Fibroblast of skin of scalp (primary cell): ENCODE measurements at regions not wholly inside any gene's neighbourhood (a gene's known extent, or its start where the extent isn't known, plus 50 kb on each side); places are given as distances from the start of the nearest gene placed in this dataset.
A peak's percentile ranks its signal among the peaks of the same experiment; 100 is the strongest.

Experiments used
- DNase-seq: peaks from one replicate; pipeline ENCODE4 v3.0.0-alpha.2; 2013

DNA sequence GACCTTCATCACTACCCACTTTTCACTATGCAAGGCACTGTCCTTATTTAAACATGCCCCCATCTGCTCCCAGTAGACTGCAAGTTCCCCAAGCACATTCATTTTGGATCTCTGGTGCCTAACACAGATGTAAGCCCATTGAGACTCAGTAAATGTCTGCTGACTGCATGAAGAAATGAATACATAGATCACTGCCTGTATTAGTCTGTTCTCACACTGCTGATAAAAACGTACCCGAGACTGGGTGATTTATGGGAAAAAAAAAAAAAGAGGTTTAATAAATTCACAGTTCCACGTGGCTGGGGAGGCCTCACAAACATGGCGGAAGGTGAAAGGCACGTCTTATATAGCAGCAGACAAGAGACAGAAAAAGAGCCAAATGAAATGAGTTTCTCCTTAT, 204.9 kb downstream of the ATG4C start:
- no peak for DNase-seq

DNA sequence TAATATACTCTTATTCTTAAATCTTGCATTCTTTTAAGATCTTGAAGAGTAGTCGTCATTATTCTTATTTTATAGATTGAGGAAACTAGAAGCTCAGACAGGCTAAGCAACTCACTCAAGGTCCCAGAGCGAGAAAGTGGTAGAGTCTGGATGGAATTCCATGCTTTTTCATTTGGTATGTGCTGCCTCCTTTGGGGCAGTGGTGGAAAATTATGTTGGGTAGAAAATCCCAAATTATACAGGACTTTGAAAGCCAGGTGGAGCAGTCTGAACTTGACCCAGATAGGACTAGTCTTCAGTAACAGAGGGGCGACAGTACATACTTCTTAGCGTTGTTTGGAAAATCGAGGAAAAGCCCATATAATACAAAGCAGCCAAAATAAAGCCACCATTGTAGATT, 205.6 kb downstream of the ATG4C start:
- no peak for DNase-seq

- DNase-seq: no peak
Measured at GRCh38 chr1:62991152-62991551, 207.2 kb downstream of the ATG4C start.

DNA sequence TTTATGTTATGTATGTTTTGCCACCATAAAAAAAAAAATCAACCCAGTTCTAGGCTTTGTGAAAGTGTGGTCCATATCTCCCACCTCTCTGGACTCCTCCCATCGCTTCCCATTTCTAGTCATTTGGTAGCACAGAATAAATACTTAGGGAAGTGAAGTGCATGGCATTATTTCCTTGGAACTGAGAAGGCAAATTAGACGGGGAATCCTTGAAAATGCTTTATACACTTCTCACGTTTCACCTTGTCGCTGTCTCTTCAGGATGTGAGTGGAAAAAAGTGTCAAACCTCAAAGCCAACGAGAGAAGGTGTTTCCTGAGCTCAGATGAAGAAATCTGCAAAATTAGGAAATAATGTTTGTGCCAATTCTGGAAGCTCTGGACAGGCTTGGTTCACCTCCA, 209.9 kb downstream of the ATG4C start:
- no peak for DNase-seq

GRCh38 chr1:62995173-62995572, 211.2 kb downstream of the ATG4C start:
- DNase-seq: no peak

- DNase-seq: no peak
Measured at GRCh38 chr1:62997884-62998283, 214.0 kb downstream of the ATG4C start.

- DNase-seq: no peak
Measured at GRCh38 chr1:62998845-62999649, 215.1 kb downstream of the ATG4C start.

DNA sequence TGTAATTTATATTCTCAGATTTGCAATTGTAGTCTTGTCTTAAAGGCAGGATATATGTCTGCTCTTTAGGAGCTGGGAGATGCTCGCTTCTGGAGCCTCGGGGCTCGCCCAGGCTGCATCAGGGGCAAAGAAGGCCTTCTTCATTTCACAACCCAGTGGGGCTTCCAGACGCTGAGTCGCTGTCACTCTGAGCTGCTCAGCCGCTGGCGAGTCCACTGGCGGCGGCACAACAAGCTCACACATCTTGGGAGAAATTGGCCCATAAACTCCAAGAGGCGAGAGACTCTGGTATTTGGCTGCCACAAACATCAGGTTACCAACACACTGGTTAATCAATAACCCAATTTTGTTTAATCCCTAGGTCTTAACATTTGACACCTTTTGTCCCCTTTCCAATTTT, 216.6 kb downstream of the ATG4C start:
- DNase-seq: no peak

DNA sequence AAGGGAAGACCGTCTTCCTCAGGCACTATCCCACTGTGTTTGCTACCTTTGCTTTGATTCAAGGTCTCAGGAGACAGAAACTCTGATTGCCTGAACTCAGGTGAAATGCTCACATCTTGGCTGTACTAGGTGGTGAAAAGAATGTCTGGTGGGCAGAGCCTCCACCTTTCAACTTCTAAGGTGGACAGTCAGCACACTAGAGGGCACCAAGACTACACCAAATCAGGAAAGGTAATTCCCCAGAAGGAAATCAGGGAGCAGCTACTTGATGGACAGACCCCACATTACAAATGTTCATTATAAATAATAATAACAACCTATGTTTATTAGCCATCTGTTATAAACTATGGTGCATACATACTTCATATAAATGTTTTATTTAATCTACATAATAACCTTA, 220.9 kb downstream of the ATG4C start:
- DNase-seq: no peak

GRCh38 chr1:63005812-63006211, 221.9 kb downstream of the ATG4C start:
- DNase-seq: no peak

GRCh38 chr1:63009421-63009820, 225.5 kb downstream of the ATG4C start:
- no peak for DNase-seq

DNA sequence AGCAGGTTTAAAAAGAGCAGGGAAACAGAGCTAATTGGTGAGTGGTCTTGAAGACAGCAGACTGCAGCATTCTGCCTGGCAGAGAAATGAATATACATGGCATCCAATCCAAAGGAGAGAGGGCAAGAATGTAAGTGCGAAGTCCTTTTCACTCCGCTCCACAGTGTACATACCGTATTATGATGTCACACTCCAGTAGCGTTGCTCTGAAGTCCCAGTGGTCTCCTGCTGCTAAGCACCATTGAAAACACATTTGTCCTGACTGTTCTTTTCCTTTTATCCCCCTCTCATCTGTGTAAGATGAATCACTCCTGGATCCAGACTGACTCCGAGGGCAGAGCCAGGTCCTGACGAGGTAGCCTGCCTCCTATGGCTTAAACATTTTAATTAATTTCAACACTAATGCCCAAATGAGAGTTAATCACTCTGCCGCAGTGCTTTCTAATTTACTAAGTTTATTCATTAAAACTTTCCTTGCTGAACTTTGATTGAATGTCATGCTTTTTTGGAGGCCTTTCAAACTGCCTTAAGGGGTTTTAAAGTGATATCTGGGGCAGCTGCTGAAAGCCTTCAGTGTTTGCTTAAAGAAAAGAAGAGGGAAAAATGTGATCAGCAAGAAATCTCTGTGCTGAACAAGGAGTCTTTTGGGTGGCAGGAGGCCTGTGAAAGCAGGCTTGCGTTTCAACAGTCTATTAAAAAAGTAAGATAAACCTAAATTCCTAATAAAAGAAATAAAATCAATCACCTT, 227.2 kb downstream of the ATG4C start:
- peak; percentile 24 for DNase-seq

- DNase-seq: no peak
Measured at GRCh38 chr1:63012339-63012738, 228.4 kb downstream of the ATG4C start.

DNA sequence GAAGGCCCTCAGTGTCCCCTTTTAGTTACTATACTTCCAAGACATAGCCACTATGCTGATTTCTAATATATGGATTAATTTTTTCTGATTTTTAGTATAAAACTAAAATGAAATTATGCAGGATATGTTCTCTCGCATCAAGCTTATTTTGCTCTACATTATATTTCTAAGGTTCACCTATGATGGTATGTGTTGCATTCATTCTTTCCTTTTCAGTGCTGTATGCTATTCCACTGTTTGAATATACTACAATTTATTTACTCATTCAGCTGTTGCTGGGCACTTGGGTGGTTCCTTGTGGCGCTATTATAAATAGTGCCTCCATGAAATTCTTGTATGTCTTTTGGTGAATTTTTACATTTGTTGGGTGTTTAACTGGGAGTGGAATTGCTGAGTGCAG, 230.3 kb downstream of the ATG4C start:
- DNase-seq: no peak

DNA sequence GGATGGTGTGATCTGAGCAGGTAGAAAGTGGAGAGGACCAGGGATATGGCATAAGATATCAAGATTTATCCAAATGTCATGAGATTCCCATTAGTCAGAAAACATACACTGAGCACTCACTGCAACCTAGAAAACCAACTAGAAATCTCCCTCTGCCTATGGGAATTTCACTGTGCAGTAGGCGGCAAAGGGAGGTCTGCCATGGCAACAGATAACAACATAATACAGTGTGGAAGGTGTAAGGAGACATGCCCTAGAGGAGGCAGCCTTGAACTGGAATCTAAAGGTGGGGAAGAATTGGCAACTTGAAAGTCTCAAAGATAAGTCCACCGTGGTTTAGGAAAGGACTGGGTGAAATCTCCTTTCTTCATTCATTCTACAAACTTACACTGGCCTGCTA, 238.4 kb downstream of the ATG4C start:
- DNase-seq: no peak

GRCh38 chr1:63023171-63023570, 239.2 kb downstream of the ATG4C start:
- DNase-seq: no peak

DNA sequence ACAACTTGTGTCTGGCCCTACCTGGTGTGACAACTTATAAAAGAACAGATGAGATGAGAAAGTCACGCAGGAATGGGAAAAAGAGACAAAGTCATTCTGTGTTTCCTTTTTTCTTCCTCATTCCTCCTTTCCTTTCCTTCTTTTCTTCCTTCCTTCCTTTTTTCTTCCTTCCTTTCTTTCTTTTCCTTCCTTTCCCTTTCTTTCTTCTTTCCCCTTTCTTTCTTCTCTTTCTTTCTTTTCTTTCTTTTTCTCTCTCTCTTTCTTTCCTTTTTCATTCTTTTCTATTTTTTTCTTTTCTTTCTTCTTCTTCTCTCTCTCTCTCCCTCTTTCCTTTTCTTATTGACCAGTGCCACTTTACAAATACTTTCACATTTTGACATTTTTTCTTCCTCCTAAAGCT, 239.7 kb downstream of the ATG4C start:
- no peak for DNase-seq

- DNase-seq: no peak
Measured at GRCh38 chr1:63024132-63024531, 240.2 kb downstream of the ATG4C start.

DNA sequence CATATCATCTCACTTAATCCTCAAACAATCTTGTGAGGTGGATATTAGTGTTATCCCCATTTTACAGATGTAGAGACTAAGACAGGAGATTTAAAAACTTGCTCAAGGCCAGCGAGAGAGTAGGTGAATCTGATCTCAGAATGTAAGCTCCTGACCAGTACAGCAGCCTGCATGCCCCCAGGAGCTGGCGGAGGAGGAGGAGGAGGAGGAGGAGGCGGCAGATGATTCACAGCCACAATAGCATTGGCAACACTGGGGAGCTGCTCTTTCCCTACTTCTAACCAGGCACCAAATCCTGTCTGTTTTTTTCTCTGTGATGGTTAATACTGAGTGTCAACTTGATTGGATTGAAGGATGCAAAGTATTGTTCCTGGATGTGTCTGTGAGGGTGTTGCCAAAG, 243.2 kb downstream of the ATG4C start:
- no peak for DNase-seq

GRCh38 chr1:63032171-63032570, 248.2 kb downstream of the ATG4C start:
- no peak for DNase-seq

DNA sequence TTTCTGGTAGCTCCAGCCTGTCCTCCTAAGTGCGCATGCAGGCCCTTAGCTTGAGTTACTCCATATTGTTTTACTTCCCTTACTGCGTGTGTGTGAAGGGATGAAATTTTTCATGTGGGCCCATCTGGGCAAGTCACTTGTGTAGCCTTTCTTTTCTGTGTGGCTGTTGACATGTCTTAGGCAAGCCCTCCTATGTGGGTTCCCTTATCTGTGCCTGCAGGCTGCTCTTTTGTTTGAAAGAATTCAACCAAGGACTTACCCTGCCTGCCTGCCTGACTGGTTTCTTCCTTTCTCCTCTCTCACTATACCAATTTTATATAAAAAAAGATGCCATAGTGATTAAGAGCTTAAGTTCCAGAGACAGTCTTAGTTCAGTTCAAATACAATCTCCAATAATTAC, 249.3 kb downstream of the ATG4C start:
- no peak for DNase-seq

DNA sequence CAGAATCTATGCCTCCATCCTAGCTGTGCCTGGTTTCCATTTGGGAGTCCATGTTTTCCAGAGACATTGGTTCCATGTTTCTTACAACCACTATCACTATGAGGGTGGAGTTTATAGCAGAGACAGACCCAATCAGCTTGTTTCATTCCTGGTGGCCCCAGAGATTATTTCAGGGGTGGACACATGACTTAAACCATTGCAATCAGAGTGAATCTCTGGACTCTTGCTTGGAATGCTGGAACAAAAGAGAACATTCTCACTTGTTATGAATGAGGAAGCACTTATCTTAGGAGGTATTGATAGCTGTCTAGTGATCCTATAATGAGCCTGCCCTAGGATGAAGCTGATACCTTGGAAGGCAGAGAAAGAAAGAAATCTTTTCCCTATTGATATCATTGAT, 250.3 kb downstream of the ATG4C start:
- DNase-seq: no peak

DNA sequence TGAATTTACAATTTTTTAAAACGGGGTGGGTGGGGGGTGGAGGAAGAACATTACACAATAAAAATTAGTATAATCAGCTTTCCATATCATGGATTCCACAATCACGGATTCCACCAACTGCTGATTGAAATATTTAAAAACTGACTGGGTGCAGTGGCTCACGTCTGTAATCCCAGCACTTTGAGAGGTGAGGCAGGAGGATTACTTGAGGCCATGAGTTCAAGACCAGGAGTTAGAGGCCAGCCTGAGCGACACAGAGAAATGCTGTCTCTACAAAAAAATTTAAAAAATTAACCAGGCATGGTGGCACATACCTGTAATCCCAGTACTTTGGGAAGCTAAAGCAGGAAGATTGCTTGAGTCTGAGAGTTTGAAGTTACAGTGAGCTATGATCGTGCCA, 254.7 kb downstream of the ATG4C start:
- no peak for DNase-seq

DNA sequence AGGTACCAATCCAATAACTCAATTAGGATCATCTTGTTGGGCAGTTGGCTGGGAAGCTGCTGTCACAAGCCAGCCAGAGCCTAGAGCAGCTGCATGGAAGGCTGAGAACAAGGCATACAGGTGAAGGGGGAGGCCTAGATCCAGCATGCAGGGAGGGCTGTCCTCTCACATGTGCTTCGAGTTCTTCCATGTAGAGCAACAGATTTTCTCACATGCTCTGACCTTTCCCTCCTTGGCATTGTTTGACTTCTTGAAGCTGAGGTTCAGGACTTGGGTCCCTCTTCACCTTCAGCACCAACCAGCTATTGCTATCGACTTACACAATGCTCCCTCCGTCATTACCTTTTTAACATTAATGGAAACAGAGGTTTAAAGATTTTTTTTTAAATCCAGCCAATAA, 257.7 kb downstream of the ATG4C start:
- DNase-seq: no peak
